ENCODE measurements at regions not wholly inside any gene's neighbourhood (a gene's known extent, or its start where the extent isn't known, plus 50 kb on each side); places are given as distances from the start of the nearest gene placed in this dataset.

DNA sequence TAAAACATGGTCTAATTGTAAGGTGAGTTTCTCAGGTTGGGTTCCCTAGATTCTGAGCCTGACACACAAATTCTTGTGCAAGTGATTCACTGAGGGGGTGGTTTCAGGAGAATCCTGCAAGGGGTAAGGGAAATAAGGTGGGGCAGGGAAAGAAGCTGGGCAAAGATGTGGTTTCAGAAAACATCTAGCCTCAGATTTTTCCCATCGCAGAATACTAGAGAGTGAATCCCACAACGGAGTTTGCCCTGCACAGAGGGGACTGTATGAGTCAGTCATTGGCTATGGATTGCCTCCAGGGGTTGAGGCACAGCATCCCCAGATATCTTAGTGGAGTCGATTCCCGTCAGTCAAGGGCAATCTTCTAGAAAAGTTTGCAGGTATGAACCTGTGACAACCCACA is 65.2 kb downstream of the PRL start:
- Histone ChIP-seq H3K23ac (ENCODE audit: insufficient read length, low read depth, low read length) (no peak overlapping the region), H2BK120ac (ENCODE audit: low read depth, low read length, poor library complexity, severe bottlenecking) (no peak overlapping the region), H3K23me2 (ENCODE audit: insufficient read length, low read depth, low read length, poor library complexity, severe bottlenecking) (no peaks in the 10 kb centered on the region), H3K79me2 (ENCODE audit: insufficient read depth, low read length) (no peaks in the 10 kb centered on the region), H2BK5ac (ENCODE audit: insufficient read length, low read length) (no peak overlapping the region), H4K5ac (ENCODE audit: insufficient read length, low read depth, low read length) (no peak overlapping the region), H2AFZ (ENCODE audit: low read length) (no peak overlapping the region), H3K14ac (ENCODE audit: insufficient read depth, low read length) (no peak overlapping the region), H3K4me1 (ENCODE audit: insufficient read depth, low read length) (no peaks in the 10 kb centered on the region), H4K91ac (ENCODE audit: insufficient read length, low read depth, low read length) (no peak overlapping the region), H3K18ac (ENCODE audit: insufficient read length, low read depth, low read length) (no peak overlapping the region), H3K4me2 (ENCODE audit: insufficient read depth, insufficient read length, low read length) (no peak overlapping the region), H3K27ac (ENCODE audit: insufficient read length, low read depth, low read length) (no peak overlapping the region), H3K79me1 (ENCODE audit: insufficient read depth, low read depth, low read length, poor library complexity, severe bottlenecking) (no peaks in the 10 kb centered on the region), H3K9ac (ENCODE audit: extremely low read depth, insufficient read length, low read length) (no peak overlapping the region), H4K8ac (replicated peaks; ENCODE audit: insufficient read length, low read depth, low read length) (no peak overlapping the region), H2BK20ac (ENCODE audit: low read depth, low read length, poor library complexity, severe bottlenecking) (no peak overlapping the region), H2AK5ac (ENCODE audit: insufficient read length, low read length) (no peak overlapping the region), H3K4ac (ENCODE audit: low read depth, low read length) (no peak overlapping the region), H2BK15ac (ENCODE audit: low read depth, low read length) (no peak overlapping the region), H2BK12ac (ENCODE audit: insufficient read length, low read depth, low read length) (no peak overlapping the region), H4K20me1 (ENCODE audit: control insufficient read depth, insufficient read depth, insufficient read length) (no peaks in the 10 kb centered on the region), H3K9me3 (ENCODE audit: control insufficient read depth, low read depth, low read length) (no peaks in the 10 kb centered on the region), H3K56ac (ENCODE audit: insufficient read length, low read depth, low read length) (no peak overlapping the region), H3K27me3 (ENCODE audit: insufficient read depth, low read length) (no peaks in the 10 kb centered on the region), H3T11ph (ENCODE audit: low read length) (no peak overlapping the region)
- no peak for TF ChIP-seq CTCF (conservative IDR thresholded peaks at IDR 0.05)
- peaks cover 0 to 10% (median 5%) of the 10 kb centered on the region in 3 experiments; a peak in 4 of 7 replicates for H3K36me3 Mint-ChIP-seq (ENCODE audit: insufficient read depth in 1 of 3, low read depth in 3 of 3)
- H3K4me1 Mint-ChIP-seq: peaks cover 0 to 7% of the 10 kb centered on the region in 2 experiments; a peak in 2 of 4 replicates
- no peaks in the 10 kb centered on the region for H3K27me3 Mint-ChIP-seq (ENCODE audit: low read depth)
- H3K9me3 Mint-ChIP-seq: peaks cover 5 to 7% of the 10 kb centered on the region in 2 experiments; a peak in 3 of 5 replicates
- no peak overlapping the region for H3K4me3 Mint-ChIP-seq
- no CpG with 5 or more reads among the region's 4 CpGs for WGBS (ENCODE audit: extremely low coverage, insufficient read length, low lambda C conversion rate)
- DNase-seq: no peak
- H3K27ac Mint-ChIP-seq: no peak overlapping the region
